ENCODE measurements at regions not wholly inside any gene's neighbourhood (a gene's known extent, or its start where the extent isn't known, plus 50 kb on each side); places are given as distances from the start of the nearest gene placed in this dataset.

DNA sequence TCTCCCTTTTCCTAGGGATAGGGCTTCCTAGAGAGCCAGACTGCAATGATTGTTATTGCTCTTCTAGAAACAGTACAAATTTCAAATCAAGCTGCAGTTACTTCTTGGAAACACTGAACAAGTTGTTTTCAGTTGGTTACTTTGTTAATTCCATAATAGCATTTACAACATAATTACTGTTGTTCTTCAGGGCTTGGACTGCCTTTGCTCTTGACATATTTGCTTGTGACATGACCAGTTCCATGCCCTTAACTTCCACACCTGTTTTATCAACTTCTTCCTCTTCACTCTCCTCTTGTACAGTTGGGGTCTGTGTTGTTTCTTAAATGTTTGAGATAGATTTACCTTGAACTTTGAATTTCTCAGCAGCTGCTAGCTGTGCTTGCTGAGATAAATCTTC, 104.4 kb downstream of the SEC23IP start:
- Mint-ChIP-seq H3K4me3 (no peak overlapping the region), H3K9me3 (peaks cover 12% of the 10 kb centered on the region), H3K4me1 (ENCODE audit: low read depth) (no peaks in the 10 kb centered on the region), H3K36me3 (ENCODE audit: low read depth) (no peaks in the 10 kb centered on the region), H3K27me3 (peaks cover 25% of the 10 kb centered on the region), H3K27ac (no peak overlapping the region)

DNA sequence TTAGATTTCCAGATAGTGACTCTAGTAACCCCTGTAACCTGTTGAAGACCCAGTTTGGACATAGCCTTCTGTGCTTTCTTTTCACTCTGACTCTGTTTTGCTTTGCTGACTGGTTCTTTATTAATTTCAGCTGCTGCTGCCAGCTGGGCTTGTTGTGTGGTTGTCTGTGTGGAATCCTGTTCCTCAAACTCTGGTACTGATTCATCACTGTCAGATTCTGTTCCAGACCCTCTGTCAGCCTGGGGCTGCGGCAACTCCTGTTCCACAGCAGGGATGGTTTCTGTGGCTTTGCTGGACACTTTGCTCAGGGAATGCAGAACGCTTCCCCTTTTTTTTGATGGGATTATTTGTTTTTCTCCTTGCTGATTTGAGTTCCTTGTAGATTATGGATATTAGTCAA, 104.9 kb downstream of the SEC23IP start:
- Mint-ChIP-seq H3K27ac (no peak overlapping the region), H3K27me3 (peaks cover 25% of the 10 kb centered on the region), H3K4me3 (no peak overlapping the region)

DNA sequence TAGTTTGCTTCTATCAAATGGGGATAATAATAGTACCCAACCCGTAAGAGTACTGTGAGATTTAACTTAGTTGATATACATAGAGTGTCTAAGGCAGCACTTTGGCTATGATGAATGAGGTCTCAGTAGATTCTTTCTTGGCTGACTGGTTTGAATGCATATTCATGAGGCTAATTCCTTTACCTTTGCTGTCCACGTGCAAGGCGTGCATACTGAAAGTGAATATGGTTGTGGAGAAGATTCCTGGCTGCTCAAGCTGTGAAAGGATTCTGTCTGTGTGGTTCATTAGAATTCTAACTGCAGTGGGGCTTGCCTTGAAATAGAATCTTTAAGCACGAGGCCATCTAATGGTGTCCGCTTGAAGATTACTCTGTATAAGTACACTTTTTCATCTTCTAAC, 110.3 kb downstream of the SEC23IP start:
- H3K27me3 Mint-ChIP-seq, result peaks cover 44% of the 10 kb centered on the region
- no peak overlapping the region for H3K4me3 Mint-ChIP-seq
- no peaks in the 10 kb centered on the region for H3K9me3 Mint-ChIP-seq
- H3K36me3 Mint-ChIP-seq (ENCODE audit: low read depth), result no peaks in the 10 kb centered on the region
- no peak overlapping the region for H3K27ac Mint-ChIP-seq
- no peaks in the 10 kb centered on the region for H3K4me1 Mint-ChIP-seq (ENCODE audit: low read depth)

More for the DNA sequence above, 104.9 kb downstream of the SEC23IP start:
- H3K9me3 Mint-ChIP-seq, result peaks cover 12% of the 10 kb centered on the region
- no peaks in the 10 kb centered on the region for H3K36me3 Mint-ChIP-seq (ENCODE audit: low read depth)
- H3K4me1 Mint-ChIP-seq (ENCODE audit: low read depth), result no peaks in the 10 kb centered on the region

DNA sequence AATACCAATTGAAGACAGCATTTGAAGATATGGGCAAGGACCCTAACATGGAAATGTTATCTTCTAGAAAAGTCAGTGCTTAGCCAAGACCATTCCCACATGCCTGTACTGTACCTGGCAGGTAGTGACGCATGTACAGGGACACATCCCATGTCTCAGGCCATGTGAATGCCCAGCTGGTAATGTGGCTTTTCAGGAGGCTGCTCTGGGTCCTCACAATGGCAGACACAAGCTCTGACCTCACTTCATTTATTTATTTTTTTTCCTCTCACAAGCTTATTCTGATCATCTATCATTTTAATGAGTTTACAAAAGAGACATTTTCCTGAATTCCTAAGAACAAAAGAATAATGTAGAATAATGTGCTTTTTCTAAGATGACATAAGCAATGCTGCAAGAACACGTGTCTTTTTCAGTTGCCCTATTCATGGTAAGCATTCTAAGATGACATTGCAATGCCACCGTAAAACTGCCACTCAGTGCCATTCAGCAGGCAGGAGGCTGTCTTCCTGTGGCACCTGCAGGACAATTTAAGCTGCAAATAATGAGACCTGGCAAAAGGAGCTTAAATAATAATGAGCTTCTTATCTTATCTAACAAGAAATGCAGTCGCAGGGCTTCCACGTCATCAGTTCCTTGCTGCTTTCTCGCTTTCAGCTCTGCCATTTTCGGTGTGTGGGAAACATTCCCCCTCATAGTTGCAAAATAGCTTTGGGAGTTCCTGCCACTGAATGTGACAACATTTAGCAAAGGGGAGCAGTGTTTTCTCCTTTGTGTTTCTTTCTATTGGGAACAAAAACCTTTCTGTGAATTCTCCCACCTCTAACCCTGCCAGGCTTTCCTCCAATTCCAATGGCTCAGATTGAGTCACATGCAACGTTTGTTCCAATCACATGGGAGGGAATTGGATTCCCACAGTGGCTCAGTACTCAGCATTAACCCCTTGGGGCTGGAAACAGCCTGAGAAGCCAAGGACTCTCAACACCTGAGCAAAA, 113.0 kb downstream of the SEC23IP start:
- Mint-ChIP-seq H3K27me3 (peaks cover 41% of the 10 kb centered on the region), H3K36me3 (ENCODE audit: low read depth) (no peaks in the 10 kb centered on the region), H3K9me3 (no peaks in the 10 kb centered on the region), H3K4me3 (no peak overlapping the region), H3K4me1 (ENCODE audit: low read depth) (no peaks in the 10 kb centered on the region), H3K27ac (no peak overlapping the region)

DNA sequence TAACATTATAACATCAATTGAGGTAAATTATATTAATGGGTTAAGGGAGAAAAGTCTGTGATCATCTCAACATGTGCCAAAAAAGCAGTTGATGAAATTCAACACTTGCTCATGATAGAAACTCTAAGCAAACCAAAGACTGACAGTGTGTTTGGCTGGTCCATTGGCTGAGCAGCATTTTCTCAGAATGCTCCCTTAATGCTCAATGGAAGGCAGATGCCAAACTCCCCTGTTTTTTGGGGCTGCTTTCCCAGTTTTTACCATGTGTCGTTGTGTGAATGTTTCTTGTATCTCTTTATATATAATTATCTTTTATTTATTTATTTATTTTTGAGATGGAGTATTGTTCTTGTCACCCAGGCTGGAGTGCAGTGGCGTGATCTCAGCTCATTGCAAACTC, 114.7 kb downstream of the SEC23IP start:
- Mint-ChIP-seq H3K4me3 (no peak overlapping the region), H3K27ac (no peak overlapping the region), H3K27me3 (peaks cover 50% of the 10 kb centered on the region), H3K4me1 (ENCODE audit: low read depth) (no peaks in the 10 kb centered on the region), H3K36me3 (ENCODE audit: low read depth) (no peaks in the 10 kb centered on the region), H3K9me3 (no peaks in the 10 kb centered on the region)

DNA sequence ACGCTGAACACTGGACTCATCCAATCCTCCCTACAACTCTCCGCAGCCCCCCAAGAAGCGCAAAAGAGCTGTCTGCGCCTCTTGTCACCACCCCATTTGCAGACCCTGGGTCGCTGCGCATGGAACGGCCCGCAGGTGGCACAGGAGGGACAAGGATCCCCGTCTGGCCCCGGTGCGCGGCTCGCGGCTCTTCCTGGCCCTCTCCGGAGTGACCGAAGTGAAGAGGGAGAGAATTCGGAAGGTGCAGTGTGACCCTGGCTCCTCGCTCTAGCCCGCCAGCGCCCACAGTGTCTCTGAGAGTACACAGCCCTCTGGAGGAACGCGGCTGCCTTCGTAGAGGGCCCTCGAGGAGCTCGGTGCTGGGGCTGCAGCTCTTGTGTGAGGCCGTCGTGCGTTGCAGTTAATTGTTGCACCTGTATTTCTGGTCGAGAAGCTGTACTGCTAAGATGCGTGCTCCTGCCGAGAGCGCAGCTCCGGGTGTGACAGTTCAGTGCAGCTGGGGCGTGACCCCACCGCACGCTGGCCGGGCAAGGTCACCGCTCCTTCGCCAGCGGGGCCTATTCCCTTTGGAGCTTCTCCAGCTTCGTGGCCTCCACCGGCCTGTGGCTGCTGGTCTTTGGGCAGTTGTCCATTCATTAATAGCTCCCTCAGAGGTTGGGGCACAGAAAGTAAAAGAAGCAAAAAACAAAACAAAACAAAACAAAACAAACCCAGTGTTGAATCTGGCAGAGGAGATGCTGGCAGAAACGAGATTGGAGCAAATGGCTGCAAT, 119.0 kb downstream of the SEC23IP start:
- H3K27me3 Mint-ChIP-seq, result peaks cover 47% of the 10 kb centered on the region
- no peaks in the 10 kb centered on the region for H3K9me3 Mint-ChIP-seq
- no peaks in the 10 kb centered on the region for H3K36me3 Mint-ChIP-seq (ENCODE audit: low read depth)
- no peak overlapping the region for H3K4me3 Mint-ChIP-seq
- no peak overlapping the region for H3K27ac Mint-ChIP-seq
- no peaks in the 10 kb centered on the region for H3K4me1 Mint-ChIP-seq (ENCODE audit: low read depth)

DNA sequence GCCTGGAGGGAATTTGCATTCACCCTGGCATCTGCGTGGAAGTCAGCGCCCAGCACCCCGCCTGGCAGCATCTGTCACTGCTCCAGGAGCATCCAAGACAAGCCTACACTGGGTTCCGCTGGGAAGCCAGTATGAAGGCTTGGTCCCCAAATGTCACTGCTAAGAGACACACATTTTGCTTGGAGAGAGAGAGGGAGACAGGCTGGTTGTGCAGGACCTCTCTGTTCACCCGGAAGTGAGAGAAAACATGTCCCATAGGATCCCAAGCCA, 119.5 kb downstream of the SEC23IP start:
- Mint-ChIP-seq H3K4me1 (ENCODE audit: low read depth) (no peaks in the 10 kb centered on the region), H3K9me3 (no peaks in the 10 kb centered on the region), H3K27me3 (peaks cover 49% of the 10 kb centered on the region), H3K27ac (no peak overlapping the region), H3K4me3 (no peak overlapping the region), H3K36me3 (ENCODE audit: low read depth) (no peaks in the 10 kb centered on the region)

DNA sequence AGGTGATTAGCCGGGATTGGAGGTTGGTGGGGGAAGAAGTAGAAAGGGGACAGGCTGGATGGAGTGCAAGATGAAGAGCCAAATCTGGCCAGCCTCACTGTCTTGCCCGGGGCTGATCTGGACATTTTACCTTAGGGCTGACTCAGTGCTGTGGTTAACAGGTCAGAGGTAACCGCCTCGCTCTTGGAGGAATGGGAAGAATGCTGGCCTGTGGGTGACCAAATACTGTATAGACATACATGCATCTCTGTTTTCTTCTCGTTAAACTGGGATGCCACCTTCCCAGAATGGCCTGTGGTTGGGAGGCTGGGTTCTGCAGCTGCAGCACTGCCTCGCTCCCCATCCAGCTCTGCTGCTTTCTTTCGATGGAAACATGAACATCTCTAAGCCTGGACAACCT, 120.0 kb downstream of the SEC23IP start:
- Mint-ChIP-seq H3K9me3 (no peaks in the 10 kb centered on the region), H3K4me1 (ENCODE audit: low read depth) (no peaks in the 10 kb centered on the region), H3K27me3 (peaks cover 48% of the 10 kb centered on the region), H3K36me3 (ENCODE audit: low read depth) (no peaks in the 10 kb centered on the region), H3K4me3 (no peak overlapping the region), H3K27ac (no peak overlapping the region)

DNA sequence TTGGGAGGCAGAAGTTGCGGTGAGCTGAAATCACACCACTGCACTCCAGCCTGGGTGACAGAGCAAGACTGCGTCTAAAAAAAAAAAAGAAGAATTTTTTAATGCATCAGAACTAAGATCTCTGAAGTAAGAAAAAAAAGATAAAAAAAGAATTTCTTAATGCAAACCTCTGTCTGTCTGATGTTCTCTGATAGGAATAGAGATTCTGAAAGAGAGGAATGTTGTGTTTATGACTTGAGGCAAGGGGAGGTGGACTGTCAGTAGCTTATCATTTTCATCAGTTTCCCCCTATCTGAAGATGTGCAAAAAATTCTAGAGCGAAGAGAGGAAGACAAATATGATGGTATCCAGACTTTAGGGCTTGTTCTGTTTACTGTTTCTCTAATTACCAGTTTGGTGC, 121.5 kb downstream of the SEC23IP start:
- no peaks in the 10 kb centered on the region for H3K4me1 Mint-ChIP-seq (ENCODE audit: low read depth)
- H3K9me3 Mint-ChIP-seq, result no peaks in the 10 kb centered on the region
- H3K4me3 Mint-ChIP-seq, result no peak overlapping the region
- peaks cover 44% of the 10 kb centered on the region for H3K27me3 Mint-ChIP-seq
- no peak overlapping the region for H3K27ac Mint-ChIP-seq
- H3K36me3 Mint-ChIP-seq (ENCODE audit: low read depth), result no peaks in the 10 kb centered on the region

DNA sequence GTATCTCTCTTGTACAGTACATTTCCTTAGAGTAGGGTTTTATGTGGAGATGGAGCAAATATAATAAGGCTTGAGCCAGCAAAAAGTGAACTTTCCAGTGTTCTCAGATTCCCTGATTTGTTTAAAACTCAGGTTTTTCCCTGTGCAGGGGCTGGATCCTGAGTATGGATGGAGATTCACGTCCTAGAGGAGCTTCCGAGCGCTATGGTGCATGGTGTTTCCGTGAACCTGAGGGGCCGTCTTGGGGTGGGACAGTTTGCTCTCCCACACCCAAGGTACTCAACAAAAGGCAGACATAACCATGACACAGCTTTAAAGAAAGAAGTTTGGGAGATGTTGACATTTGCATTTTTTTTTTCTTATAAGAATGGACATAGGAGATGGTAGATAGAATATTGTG, 122.5 kb downstream of the SEC23IP start:
- no peaks in the 10 kb centered on the region for H3K9me3 Mint-ChIP-seq
- H3K4me3 Mint-ChIP-seq, result no peak overlapping the region
- H3K4me1 Mint-ChIP-seq (ENCODE audit: low read depth), result no peaks in the 10 kb centered on the region
- H3K36me3 Mint-ChIP-seq (ENCODE audit: low read depth), result no peaks in the 10 kb centered on the region
- peaks cover 45% of the 10 kb centered on the region for H3K27me3 Mint-ChIP-seq
- no peak overlapping the region for H3K27ac Mint-ChIP-seq

DNA sequence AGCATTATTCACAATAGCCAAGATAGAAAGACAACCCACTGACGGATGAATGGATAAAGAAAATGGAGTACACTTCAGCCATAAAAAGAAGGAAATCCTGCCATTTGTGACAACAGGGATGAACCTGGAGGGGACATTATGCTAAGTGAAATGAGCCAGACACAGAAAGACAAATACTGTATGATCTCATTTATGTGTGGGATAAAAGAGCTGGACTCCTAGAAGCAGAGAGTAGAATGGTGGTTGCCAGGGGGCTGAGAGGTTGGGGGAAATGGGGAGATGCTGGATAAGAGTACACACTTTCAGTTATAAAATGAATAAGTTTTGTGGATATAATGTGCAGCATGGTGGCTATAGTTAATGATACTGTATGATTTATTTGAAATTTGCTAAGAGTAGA, 124.4 kb downstream of the SEC23IP start:
- Mint-ChIP-seq H3K27ac (no peak overlapping the region), H3K27me3 (peaks cover 40% of the 10 kb centered on the region), H3K4me1 (ENCODE audit: low read depth) (no peaks in the 10 kb centered on the region), H3K36me3 (ENCODE audit: low read depth) (no peaks in the 10 kb centered on the region), H3K4me3 (no peak overlapping the region), H3K9me3 (no peaks in the 10 kb centered on the region)

DNA sequence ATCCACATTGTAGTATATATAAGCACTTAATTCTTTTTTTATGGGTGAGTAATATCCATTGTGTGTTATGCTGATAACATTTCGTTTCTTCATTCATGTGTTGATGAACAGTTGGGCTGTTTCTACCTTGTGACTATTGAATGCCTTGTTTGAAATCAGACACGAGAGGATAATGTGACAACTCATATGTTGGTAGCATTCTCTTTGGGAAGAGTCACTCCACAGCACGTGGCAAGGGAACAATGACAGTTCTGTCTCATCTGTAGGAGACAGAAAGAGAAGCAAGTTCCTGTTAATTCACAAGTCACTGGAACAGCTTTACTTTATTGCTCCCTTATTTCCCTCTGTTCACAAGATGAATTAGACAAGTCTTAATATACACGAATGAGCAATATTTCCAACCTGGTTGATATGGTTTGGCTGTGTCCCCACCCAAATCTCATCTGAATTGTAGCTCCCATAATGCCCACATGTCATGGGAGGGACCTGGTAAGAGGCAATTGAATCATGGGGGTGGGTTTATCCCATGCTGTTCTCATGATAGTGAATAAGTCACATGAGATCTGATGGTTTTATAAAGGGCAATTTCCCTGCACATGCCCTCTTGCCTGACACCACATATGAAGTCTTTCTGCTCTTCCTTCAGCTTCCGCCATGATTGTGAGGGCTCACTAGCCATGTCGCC, 125.3 kb downstream of the SEC23IP start:
- Mint-ChIP-seq H3K27ac (no peak overlapping the region), H3K36me3 (ENCODE audit: low read depth) (no peaks in the 10 kb centered on the region), H3K4me3 (no peak overlapping the region), H3K4me1 (ENCODE audit: low read depth) (no peaks in the 10 kb centered on the region), H3K9me3 (no peaks in the 10 kb centered on the region), H3K27me3 (peaks cover 34% of the 10 kb centered on the region)

DNA sequence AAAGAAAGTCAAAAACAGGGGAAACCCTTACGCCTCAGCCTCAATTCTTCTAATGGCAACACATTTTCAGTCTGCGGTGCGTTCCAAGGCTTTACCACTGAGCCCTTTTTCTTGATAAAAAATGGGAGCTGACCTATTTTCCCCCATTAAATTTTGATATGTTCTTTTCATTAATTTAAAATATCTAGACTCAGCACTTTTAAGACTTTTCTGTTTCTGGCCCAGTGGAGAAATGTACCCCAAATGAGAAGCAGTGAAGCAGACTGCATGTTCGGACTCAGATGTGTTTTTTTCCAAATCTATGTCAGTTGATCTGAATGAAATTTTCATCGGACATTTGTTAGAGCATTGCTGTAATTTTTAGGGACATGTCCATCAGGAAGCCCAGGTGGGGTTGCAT, 126.2 kb downstream of the SEC23IP start:
- Mint-ChIP-seq H3K4me1 (ENCODE audit: low read depth) (no peaks in the 10 kb centered on the region), H3K27me3 (peaks cover 31% of the 10 kb centered on the region), H3K27ac (no peak overlapping the region), H3K9me3 (no peaks in the 10 kb centered on the region), H3K4me3 (no peak overlapping the region), H3K36me3 (ENCODE audit: low read depth) (no peaks in the 10 kb centered on the region)

DNA sequence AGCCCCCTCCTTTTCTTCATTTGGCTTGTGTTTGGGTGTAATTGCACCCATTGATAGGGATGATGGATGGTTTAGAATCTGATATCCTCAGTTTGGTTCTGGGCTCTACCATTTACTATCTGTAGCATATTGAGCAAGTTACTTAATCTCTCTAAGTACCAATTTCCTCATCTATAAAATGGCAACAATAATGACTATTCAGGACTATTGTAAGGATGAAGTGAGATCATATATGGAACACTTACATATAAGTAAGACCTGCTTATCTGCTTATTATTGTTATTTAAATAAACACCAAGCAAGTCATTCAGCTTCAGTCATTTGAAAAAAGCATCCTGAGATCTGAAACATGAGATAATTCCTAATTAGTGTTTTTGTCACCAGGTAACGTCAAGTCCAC, 127.0 kb downstream of the SEC23IP start:
- Mint-ChIP-seq H3K4me3 (no peak overlapping the region), H3K4me1 (ENCODE audit: low read depth) (no peaks in the 10 kb centered on the region), H3K27ac (no peak overlapping the region), H3K9me3 (no peaks in the 10 kb centered on the region), H3K27me3 (peaks cover 35% of the 10 kb centered on the region), H3K36me3 (ENCODE audit: low read depth) (no peaks in the 10 kb centered on the region)

DNA sequence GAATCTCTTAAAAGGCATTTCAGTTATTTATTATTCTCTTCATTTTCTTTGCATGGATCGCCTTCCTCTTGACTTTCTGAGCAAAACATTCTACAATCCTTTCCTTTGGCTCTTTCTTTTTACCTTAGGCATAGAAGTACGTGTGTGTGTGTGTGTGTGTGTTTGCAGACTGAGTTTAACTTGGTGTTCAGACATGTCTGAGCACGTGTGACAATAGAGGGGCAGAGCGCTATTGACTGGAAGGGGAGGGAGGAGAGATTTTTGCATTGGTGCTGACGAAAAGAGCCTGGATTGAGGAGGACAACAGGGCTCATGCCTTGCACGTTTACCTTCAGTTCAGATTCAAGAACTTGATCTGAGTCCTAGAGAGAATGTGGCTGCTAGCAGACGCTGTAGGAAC, 129.8 kb downstream of the SEC23IP start:
- Mint-ChIP-seq H3K27ac (no peak overlapping the region), H3K4me1 (ENCODE audit: low read depth) (no peaks in the 10 kb centered on the region)

More for the DNA sequence above, 129.8 kb downstream of the SEC23IP start:
- Mint-ChIP-seq H3K27me3 (peaks cover 29% of the 10 kb centered on the region), H3K4me3 (no peak overlapping the region), H3K36me3 (ENCODE audit: low read depth) (no peaks in the 10 kb centered on the region), H3K9me3 (no peaks in the 10 kb centered on the region)
